Cortex of kidney (tissue), 1 donor: ENCODE measurements at regions not wholly inside any gene's neighbourhood (a gene's known extent, or its start where the extent isn't known, plus 50 kb on each side); places are given as distances from the start of the nearest gene placed in this dataset.
"Not testable (repeated sequence)": the region's sequence is repeated elsewhere in the genome, so short reads cannot be mapped to it uniquely, and the experiment has no call there.

Experiments used
- DNase-seq: peaks from one replicate; lab custom pipeline; 2025; lab: John Stamatoyannopoulos, UW

DNA sequence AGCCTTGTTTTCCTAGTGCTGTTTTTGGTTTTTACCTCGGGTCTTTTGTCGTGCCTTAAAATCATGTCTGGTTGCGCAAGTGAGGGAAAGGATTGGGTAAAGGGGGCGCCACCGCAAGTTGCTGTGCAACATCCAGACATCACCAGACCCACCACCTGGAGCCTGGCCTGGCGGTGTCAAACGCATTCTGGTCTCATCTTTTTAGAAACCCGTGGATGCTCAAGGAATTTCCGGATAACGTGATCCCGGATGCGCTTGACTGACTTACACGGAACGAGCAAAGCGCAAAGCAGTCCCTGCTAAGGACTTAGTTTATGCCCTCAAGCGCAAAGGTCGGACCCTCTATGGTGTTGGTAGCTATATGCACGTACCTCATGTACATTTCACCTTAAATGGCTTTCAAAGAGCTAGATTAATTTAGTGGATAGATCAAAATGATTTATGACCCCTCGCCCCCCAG is 105.2 kb downstream of the OR2B2 start:
- no peak for DNase-seq

DNA sequence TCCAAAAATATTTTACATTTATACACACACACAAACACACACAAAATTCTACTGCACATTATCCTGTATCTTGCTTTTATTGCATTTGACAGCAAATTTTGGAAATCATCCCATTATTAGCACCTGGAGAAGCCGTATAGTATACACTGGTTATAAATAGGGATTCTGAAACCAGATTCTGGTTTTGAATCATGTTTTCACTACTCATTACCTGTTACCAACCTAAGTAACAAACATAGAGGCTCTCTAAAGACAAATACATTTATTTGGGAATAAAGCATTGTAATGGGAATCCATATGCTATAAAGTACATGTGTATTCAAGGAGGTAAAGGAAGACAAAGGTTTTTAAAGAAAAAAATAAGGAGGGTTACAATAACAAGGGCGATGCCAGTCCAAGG is 106.8 kb downstream of the OR2B2 start:
- DNase-seq = no peak

DNA sequence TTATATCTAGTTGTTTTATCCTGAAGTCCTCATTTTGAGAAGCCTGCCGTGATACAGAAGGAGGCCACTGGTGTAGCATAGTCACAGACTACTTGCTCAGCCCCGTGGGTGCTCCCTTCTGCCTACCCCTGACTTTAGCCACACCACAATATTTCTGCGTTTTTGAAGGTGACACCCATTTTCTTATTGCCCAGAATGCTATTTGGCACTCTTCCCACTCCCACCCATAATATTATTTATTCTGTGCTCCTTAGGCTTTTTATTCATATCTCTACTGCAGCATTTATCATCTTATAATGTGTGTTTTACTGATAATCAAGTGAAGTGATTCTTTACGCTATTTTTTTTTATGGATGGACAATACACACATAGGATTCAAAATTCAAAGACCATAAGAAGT is 107.3 kb downstream of the OR2B2 start:
- DNase-seq = no peak

DNA sequence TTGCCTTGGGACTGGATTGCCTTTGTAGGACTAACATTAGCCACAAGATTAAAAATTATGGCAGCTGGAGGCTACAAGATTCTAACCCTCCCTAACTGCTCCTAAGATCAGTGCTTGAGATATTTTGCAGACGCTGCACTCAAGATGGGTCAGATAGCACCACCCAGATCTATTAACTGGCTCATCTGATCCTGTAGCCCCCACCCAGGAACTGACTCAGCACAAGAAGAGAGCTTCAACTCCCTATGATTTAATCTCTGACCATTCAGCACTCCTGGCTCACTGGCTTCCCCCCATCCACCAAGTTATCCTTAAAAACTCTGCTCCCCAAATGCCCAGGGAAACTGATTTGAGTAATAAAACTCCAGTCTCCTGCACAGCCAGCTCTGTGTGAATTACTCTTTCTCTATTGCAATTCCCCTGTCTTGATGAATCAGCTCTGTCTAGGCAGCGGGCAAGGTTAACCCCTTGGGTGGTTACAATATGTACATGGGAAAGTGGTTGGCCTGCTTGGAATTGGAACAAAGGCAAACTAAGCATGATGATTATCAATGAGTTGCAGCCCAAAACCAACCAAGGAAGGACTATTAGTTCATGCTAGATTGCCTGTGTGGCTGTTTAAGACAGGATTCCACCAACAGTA is 111.3 kb downstream of the OR2B2 start:
- DNase-seq = no peak

DNA sequence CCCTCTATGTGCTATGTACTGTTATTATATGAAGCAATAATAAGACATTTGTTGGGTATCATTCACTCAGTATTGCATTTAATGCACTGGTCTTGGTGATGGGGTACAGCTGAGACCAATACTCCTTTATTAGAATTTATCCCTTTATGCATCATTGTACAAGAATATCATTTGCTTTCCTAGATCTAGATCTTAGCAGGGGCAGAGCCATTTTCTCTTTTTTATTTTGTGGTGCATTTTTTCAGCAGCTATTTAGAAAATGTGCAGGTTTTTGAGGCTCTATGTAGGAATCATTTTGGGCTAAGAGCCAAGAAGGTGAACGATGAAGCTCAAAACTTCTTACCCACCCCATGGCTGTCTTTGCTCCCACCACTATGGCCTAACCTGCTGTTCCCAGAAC is 114.2 kb downstream of the OR2B2 start:
- no peak for DNase-seq

DNA sequence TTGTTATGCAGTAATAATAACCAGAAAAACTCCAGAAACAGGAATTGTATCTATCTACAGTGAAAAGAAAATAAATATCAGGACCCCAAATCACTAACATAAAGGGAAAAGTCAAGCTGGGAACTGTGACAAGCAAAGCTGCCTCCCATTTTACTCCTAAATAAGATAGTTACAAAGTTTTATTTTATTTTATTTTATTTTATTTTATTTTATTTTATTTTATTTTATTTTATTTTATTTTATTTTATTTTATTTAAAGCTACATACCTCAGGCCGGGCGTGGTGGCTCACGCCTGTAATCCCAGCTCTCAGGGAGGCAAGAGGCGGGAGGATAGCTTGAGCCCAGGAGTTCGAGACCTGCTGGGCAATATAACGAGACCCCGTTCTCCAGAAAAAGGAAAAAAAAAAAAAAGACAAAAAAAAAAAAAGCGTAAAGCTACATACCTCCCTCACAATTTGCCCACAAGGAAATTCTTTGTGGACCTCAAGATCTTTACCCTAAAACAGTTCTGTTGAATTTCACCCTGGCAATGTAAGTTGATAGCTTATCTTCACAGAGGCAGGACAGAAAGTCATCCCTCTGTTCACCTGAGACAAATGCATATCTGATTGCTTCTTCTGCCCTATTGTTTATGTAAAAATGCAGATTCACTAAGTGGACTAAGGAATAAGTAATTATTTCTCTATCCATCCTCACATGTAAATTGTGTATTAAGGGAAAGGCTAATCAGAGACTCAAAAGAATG is 115.3 kb downstream of the OR2B2 start:
- DNase-seq = not testable (repeated sequence)

DNA sequence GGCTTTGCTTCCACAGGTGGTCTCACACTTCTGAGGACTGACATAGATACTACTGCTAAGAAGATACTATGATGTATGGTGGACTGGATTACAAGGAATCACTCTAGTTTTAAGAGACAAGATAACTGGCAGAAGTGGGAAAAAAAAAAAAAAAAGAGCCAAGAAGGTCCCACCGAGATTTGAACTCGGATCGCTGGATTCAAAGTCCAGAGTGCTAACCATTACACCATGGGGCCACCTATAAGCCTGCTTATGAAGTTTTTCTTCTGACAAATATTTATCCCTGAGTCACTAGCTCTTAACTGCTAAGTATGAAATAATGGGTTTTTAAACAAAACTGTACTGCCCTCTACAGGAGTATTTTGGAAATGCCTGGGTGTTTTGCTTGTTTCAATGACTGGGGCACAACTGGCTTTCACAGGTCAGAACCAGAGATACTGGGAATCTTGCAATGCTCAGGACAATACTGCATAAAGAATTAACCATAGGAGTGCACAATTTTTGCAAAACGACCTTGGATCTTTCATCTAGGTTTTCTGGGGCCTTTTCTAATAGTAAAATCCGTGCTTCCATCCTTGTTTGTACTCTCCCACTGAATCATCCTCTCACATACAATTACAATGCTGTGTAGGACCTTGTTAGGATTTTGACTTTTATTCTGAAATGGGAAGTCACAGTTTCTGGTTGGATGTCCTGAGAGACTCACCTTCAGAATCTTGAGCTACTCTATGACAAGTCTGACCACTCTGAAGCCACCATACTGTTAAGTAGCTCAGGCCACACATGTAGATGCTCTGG is 116.3 kb downstream of the OR2B2 start:
- no peak for DNase-seq

DNA sequence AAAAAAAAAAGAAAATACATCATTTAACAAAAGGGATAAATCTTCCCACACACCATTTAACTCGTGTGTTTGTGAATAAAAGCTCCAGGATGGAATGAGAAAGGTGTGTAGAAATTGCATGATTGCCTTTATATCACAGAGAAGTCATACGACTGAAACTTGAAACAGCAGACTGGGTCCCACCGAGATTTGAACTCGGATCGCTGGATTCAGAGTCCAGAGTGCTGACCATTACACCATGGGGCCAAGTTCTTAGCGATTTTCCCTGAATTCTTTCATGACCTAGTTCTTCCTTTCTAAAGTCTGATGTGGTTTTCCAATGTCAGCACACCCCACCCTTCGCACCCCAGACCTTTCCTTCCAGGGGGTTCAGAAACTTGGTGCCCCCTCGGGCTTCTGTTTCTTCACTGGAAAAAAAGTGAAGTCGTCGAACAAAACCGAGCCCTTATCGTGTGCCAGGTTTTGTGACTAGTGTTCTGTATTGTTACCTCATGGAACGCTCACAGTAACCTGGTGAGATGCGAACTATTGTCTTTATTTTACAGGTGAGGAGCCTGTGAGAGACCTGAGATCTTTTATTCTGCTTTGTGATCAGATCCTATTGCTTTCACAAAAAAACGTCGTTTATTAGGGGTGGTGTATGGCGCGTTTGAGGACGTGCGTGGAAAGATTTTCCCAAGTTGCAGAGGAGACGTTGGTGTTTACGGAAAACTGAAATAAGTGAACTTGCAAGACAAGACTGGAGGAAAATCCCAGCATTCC is 120.8 kb downstream of the OR2B2 start:
- DNase-seq = no peak

DNA sequence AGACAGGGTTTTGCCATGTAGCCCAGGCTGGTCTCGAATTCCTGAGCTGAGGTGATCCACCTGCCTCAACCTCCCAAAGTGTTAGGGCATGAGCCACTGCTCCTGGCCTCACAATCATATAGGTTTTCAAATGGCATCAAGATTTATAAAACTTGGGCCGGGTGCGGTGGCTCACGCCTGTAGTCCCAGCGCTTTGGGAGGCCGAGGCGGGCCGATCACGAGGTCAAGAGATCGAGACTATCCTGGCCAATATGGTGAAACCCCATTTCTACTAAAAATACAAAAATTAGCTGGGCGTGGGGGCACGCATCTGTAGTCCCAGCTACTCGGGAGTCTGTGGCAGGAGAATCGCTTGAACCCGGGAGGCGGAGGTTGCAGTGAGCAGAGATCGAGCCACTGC is 123.8 kb downstream of the OR2B2 start:
- DNase-seq = not testable (repeated sequence)

DNA sequence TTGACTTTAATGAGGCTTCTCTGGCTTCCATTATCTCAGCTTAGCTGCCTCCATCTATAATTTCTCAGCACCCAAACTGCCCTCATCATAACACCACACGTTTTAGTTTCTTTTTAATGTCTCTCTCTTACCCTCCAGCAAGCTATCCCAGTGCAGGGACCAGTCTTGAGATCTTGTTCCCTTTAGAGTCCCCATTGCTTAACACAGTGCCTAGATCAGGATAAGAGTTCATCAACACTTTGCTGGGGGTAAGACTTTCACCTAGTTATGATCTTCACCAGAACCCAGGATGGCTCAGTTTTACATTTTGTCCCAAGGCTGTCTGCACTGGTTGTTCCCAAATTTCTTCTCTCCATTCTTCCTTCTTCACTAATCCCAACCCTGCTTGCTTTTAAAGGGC is 126.1 kb downstream of the OR2B2 start:
- DNase-seq = no peak

DNA sequence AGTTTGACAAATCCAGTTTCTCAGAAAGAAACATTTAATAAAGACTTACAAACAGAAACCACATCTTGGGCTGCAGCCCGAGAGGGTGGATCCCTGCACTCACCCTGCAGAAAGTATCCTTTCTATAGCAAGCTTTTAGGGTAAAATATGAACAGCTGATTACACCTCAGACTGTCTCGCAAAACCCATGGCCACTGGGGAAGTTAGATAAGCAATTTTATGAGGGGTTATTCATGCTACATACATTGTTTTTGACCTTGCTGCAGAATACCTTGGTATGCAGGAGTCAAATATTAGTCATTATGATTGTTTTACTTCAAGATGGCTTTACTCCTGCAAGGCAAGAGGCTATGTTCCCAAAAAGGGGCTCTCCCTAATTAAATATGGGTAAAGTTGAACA is 126.9 kb downstream of the OR2B2 start:
- DNase-seq = no peak

DNA sequence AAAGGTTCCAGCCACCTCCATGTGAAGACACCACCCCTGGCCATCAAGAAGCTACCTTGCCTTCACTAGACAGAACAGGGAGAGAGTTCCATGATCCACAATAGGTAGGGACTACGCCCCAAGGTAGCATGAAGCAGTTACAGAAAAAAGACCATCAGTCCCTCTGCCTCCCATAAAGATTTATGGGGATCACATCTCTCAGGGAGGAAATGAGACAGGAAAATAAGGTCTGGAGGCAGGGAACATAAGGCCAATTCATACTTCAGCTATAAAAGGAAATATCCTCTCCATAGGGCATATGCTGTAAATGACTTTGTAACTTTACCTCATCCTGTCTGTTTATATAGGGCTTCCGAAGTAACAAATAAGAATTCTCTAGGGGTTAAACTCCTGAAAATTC is 129.4 kb downstream of the OR2B2 start:
- no peak for DNase-seq

DNA sequence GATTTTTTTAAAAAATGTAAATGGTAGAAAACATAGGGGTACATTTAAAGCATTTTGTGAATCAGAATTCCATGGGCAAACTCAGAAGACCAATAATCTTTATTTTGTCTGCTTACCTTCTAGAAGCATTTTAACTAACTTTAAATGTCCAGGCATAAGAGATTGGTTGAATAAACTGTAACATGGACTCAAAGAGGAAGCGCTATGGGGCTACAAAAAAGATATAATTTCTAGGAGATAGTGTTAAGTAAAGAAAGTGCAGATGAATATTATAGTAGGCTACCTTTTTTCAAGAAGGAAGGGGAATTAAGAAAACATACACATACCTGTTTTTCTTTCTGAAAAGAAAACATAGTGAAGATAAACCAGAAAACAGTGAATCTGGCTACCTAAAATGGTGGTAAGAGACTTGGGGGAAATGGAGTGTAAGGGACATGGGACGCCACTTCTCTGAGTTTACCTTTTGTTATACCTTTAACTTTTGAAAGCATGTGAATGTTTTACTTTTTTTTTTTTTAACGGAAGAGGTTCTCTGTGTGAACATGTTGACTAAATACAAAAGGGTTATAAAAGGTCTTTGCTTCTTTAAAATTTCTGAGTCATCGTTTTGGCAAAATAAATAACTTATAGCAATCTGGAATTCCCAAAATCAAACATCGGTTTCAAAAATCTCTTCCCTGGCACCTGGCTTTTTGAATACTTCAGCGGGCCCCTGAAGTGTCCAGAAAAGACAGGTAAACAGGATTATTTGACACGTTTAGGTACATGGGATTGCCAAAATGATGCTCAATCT is 133.4 kb downstream of the OR2B2 start:
- no peak for DNase-seq

DNA sequence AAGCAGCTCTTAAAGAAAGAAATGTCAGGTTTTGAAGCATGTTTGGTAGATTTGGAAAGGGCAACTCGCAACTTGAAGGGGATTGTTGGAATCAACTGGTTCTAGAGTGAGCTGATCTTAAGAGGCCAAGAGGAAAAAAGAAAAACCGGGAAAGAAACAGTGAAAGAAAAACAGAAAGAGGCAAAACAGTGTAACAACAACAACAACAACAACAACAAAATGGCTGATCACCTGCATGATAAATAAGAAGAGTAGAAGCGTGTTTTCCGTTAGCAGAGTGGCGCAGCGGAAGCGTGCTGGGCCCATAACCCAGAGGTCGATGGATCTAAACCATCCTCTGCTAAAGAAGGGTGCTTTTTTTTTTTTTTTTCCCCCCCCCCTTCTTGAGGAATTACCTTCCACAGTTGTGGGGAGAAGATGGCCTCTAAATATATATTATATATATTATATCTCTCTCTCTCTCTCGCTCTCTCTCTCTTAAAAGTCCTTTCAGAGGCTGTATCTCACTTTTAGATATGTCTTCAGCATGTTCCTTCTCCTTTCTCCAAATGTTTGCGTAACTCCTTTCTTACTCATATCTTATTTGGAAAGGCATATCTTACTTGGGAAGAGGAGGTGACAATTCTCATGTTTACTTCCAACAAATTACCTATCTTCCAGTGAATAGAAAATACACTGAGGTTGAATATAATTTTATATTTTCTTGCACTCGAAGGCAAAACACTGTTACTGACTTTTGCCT is 134.4 kb downstream of the OR2B2 start:
- DNase-seq = no peak

DNA sequence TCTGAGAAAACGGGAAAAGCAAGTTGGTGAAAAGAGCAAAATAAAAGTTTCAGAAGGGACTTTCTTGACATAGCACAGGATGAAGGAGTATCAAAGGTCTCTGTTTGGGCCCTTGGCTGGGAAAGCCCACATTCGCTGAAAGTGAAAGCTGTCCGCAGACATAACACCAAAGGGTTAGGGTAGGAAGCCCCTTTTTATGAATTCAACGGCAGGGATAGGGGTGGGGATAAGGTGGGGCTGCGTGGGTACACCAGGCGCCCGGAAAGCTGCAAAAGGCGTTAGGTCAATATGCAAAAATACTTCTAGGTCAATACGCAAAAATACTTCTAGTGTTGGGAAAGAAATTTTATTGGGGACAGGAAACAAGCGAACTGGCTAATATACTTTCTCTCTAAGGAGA is 135.1 kb downstream of the OR2B2 start:
- DNase-seq = no peak

DNA sequence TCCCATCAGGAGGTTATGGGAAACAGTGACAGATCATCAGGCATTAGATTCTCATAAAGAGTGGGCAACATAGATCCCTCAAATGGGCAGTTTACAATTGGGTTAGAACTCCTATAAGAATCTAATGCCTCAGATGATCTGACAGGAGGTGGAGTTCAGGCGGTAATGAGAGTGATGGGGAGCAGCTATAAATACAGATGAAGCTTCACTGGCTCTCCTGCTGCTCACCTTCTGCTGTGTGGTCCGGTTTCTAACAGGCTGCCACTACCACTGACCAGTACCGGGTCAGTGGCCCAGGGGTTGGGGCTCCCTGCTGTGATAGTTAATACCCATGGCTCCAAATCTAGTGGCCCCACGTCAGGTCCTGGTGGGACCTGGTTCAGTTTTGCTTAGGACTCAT is 135.7 kb downstream of the OR2B2 start:
- no peak for DNase-seq

DNA sequence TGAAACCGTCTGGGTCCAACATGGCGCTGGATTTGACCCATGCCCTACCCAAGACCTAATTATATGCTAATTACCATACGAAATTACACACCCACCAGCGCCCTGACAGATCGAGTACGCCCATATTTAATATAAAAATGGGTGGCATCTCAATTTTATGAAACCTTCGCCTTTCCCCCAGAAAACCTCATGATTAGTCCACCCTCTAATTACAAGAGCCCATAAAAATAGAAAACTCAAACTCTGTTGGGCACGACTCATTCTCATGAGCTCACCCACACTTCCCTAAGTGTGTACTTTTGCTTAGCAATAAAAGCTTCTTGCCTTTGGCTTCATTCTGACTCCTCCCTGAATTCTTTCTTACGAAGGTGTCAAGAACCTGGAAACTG is 136.4 kb downstream of the OR2B2 start:
- DNase-seq = no peak

DNA sequence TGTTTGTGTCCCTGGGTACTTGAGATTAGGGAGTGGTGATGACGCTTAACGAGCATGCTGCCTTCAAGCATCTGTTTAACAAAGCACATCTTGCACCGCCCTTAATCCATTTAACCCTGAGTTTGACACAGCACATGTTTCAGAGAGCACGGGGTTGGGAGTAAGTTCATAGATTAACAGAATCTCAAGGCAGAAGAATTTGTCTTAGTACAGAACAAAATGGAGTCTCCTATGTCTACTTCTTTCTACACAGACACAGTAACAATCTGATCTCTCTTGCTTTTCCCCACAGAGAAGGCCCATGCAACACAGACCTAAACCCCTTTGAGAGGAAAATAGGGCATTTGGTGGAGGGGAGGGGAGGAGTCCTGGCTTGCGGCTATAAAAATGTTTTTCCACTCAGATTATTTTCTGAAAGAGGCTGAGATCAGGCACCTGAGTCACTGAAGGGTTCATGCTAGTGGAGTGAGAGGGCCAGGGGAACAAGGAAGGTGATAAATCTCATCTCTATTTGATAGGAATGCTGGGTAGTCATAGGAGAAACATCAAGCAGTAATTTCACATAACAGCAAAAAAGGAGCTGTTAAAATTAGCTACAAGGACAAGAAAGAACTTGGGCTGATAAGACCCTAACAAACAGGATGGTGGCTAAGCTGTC is 136.9 kb downstream of the OR2B2 start:
- DNase-seq = not testable (repeated sequence)

DNA sequence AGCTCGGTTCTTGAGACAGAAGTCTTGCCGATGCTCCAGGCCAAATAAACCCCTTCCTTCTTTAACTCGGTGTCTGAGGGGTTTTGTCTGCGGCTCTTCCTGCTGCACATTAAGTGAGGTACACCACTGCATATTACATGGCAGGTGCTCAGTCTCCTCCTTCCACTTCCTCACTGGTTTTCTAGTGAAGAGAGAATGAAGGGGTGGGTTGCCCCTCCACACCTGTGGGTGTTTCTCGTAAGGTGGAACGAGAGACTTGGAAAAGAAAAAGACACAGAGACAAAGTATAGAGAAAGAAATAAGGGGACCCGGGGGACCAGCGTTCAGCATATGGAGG is 138.0 kb downstream of the OR2B2 start:
- not testable (repeated sequence) for DNase-seq

DNA sequence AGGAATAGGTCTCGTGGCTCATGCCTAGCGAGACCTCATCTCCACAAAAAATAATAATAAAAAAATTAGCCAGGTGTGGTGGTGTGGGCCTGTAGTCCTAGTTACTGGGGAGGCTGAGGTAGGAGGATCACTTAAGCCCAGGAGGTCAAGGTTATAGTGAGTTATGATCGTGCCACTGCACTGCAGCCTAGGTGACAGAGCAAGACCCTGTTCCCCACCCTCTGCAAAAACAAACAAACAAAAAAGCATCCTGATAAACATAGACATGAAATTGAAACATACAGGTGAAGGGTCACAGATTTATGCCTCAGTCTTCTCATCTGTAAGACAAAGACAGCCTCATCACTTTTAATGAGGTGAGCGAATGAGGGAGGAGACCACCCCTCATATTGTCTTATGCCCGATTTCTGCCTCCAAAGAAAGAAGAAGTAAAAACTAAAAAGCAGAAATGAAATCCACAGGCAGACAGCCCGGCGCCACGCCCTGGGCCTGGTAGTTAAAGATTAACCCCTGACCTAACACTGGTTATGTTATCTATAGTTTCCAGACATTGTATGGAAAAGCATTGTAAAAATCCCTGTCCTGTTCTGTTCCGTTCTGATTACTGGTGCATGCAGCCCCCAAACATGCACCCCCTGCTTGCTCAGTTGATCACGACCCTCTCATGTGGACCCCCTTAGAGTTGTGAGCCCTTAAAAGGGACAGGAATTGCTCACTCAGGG is 138.5 kb downstream of the OR2B2 start:
- not testable (repeated sequence) for DNase-seq
